Stimulated activated CD4-positive, alpha-beta T cell treated with anti-CD3 and anti-CD28 coated beads, Interleukin-2, amount 100 ng/mL, for 4 hours (primary cell): ENCODE measurements at regions not wholly inside any gene's neighbourhood (a gene's known extent, or its start where the extent isn't known, plus 50 kb on each side); places are given as distances from the start of the nearest gene placed in this dataset.
"Not testable (repeated sequence)": the region's sequence is repeated elsewhere in the genome, so short reads cannot be mapped to it uniquely, and the experiment has no call there.

Experiments
- DNase-seq: peaks from one replicate; pipeline ENCODE4 v3.0.0-alpha.2; 2020; ENCODE audit warnings: low read depth

- no peak for DNase-seq
Measured at GRCh38 chrX:109878236-109878635, 124.7 kb upstream of the TMEM164 start.

DNA sequence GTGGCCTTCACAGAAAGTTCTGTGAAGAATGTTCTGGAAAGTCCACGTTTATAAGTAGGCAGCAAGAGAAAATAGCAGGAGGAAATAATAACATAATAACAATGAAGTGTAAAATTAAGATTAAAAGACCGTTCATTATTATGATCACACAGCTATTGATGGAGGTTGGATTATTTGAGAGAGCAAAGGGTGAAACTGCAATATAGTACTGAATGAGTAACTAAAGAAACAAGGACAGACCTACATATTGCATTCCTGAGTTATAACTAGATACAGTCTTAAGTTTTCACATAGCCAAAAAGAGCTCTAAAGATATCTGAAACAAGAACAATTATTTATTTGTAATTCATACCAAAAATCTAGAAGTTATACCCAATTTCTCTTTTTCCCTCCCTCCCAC is 122.9 kb upstream of the TMEM164 start:
- DNase-seq, result no peak

DNA sequence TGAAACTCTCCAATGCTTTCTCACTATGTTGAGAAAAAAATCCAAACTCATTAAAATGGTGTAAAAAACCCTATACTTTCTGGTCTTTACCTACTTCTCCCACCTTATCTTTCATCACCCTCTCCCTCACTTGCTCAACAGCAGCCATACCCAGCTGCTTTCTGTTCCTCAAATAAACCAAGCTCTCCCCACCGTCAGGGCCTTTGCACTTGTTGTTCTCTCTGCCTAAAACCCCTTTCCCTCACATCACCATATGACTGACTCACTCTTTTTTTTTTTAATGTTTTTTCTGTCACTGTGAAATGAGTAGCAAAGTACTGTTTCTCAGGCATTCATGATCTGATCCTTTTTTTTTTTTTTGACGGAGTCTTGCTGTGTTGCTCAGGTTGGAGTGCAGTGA is 122.3 kb upstream of the TMEM164 start:
- no peak for DNase-seq

GRCh38 chrX:109886122-109886761 is 116.7 kb upstream of the TMEM164 start:
- DNase-seq, result no peak

DNA sequence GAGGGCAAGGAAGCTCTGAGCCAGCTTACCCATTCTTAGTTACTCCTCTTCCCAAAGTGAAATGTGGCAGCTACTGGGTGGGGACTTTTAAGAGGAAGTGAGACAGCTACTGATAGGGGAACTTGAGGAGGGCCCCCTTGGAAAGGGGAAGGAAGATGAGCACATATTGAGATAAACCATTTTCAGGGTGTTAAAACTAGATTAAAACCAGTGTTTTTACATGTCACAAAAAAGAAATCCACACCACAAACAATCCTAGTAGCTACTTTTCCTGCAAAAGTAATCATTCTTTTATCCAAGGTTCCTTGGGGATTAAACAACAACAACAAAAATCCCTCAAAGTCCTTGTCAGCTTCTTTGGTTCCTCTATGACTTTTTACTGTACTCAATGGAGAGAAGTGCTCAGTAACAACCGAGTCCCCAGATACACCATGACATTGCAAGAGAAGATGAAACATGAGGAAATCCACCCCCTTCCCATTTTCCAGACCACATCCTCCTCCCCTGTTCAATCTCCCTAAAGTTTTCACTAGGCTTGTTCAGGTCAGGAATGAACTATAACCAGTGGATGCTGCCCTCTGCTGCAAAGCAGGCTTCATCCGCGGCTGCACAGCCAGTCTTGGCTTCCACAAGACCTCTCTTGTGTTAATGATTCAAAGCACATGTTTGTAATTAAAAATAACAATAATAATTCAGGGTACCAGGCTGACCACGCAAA is 113.5 kb upstream of the TMEM164 start:
- no peak for DNase-seq

DNA sequence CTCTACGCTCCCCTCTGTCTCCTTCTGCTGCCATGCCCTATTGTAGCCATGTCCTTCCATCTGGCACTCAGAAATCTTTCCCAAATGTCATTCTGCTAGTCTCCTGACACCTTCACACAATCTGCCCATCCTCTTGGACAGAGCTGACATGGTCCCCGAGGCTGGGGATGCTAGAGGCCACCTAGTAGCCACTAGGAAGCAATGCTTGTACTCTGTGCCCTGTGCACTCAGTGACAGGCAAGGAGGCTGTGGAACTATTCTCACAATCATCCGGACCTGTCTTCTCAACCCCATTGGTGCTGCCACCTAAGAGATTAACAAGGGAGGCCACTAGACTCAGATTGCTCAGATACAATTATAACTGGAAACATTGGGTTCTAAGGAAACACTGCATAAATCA is 112.6 kb upstream of the TMEM164 start:
- DNase-seq, result no peak

DNA sequence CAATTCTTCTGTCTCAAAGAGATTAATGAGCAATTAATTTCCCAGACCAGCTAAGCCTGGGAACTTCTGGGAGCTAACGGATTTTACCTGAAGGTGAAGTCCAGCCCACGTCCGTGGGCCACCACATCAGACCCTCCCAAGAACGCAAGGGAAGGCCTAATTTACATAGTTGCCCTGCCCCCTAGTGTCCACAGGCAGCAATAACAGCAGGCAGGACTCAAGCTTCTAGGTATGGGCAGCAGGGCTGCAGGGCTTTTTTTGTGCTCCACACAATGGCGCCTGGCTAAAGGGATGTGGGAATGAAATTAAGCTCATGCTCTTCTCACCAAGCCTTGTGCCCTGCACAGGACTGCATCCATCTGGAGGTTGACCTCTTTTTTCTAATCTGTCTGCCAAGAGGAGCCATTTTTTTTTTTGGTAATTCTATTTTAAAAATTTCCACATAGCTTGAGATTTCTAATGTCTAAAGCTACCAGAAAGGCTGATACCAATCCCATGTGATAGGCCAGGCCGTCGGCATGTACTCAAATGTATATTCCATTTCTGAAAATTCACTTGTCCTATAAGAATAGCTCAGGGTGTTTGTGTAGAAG is 111.9 kb upstream of the TMEM164 start:
- DNase-seq, result peak; percentile 9

GRCh38 chrX:109896024-109896423 is 106.9 kb upstream of the TMEM164 start:
- DNase-seq, result not testable (repeated sequence)

DNA sequence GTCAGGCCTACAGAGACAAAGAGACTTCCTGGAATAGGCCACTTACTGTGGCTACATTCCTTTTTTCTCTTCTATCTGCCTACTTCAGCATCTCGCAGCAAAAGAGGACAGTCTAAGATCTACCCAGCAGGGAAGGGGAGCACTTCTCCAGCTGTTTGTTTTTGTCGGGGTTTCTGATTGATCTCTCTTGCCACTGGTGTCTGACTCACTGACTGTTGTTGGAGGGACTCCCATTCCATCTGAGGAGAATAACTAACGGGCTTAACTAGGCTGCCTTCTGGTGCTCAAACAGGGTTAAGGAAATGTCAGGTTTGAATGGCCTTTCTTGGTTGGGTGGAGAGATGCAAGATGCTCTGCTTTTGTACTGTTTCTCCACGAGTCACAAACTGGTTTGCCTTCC is 100.2 kb upstream of the TMEM164 start:
- DNase-seq, result no peak

- DNase-seq, result no peak
Measured at GRCh38 chrX:109911046-109911445, 91.9 kb upstream of the TMEM164 start.

- not testable (repeated sequence) for DNase-seq
Measured at GRCh38 chrX:109912993-109913392, 89.9 kb upstream of the TMEM164 start.

DNA sequence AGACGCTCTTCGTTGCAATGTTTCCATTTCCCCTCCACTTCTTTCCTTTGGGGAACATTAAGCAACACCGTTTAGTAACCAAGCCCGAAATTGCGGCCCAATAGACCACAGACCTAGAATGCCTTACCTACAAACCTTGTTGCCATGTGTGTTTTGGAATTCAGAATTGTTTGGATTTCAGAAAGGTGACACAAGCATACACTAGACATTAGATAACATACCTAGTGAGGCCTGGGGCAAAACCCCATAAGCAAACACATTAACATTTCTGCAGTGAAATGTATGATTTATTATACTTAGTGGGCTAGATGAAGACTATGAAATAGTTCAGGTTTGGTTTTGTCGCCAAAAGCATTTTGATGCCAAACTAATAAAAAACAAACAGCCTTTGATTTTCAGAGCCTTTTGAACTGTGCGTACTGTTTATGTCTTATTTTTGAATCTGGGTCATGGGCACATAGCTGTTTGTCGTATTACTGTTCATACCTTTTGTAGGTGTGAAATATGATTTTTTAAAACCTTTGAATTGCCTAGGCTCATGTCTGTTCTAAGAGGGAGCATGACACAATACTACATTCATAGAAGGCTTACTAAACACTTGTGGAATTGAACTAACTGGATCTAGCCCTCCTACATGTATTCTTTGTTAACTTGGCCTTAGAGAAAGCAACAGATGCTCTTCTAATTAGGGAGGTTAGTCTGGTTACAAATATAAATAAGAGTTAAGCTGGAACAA is 88.6 kb upstream of the TMEM164 start:
- DNase-seq, result no peak

- no peak for DNase-seq
Measured at GRCh38 chrX:109918753-109919152, 84.2 kb upstream of the TMEM164 start.

DNA sequence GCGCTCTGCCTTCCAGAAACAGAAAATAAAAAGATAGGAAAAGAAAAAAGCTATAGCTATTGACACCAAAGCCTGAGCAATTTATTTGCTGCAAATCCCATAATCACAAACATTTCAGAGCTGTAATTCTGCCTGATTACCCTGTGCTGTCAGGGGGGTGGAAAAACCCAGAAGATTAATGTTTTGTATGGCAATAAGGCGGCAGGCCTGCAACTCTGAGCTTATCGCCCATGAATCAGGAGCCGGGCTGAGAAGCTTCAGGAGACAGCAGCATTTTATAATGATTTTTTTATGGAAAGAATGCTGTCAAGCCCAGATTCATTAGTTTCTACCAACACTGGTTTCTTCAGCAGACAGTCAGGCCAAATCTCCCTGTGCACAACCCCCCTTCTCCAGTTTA is 82.6 kb upstream of the TMEM164 start:
- no peak for DNase-seq

GRCh38 chrX:109920868-109921267 is 82.0 kb upstream of the TMEM164 start:
- DNase-seq, result no peak

GRCh38 chrX:109922190-109922589 is 80.7 kb upstream of the TMEM164 start:
- no peak for DNase-seq

GRCh38 chrX:109925003-109925402 is 77.9 kb upstream of the TMEM164 start:
- not testable (repeated sequence) for DNase-seq

- no peak for DNase-seq
Measured at GRCh38 chrX:109925656-109926055, 77.3 kb upstream of the TMEM164 start.

DNA sequence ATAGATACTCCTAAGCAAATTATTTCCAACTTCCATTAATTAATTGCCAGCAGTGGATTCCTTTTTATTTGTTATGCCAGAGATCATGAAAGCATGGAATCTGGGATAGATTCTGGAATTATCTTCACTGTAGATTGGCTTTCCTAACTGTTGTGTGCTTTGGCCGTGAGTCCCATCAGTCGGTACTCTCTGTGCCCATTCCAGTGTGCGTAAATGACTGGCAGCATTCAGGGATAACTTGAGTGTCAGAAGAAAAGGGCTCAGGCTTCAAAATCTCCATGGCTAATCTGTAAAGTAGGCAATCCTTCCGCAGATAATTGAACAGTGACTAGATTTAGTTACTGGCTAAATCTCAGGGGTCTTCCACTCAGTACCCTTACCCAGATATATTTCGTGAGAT is 76.8 kb upstream of the TMEM164 start:
- no peak for DNase-seq

GRCh38 chrX:109926743-109927662 is 75.9 kb upstream of the TMEM164 start:
- DNase-seq, result no peak

DNA sequence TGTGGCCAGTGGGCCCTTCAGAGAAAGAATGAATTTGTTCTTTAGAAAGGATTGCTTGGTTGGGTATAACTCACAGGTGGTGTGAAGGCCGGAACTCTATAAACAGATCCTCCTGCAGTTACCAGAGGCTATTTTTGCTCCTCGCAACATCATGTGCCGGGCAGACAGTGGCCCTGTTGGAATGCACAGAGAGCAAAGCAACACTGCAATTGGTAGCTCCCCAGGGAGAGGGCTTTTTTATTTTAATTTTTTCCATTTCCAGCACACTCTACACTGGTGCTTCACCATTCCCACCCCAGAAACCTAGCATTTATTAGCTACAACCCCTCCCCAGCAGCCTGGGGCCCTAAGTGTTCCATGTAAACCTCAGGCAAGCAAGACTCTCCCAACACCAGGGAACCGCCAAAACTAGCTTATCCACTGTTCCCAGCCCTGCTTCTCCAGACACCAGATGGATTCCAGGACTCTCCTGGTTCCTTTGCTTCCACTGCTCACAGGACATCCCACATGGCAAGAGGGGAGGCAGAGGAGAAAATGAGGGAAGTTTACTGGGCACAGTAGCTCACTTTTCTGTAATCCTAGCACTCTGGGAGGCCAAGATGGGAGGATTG is 75.1 kb upstream of the TMEM164 start:
- DNase-seq, result no peak
